ENCODE measurements at regions not wholly inside any gene's neighbourhood (a gene's known extent, or its start where the extent isn't known, plus 50 kb on each side); places are given as distances from the start of the nearest gene placed in this dataset.

GRCh38 chr6:47908271-47908670 lies 126.4 kb downstream of the OPN5 start:
- Mint-ChIP-seq H3K9me3 (ENCODE audit: unreplicated experiment) (no peaks in the 10 kb centered on the region), H3K4me3 (ENCODE audit: unreplicated experiment) (no peak overlapping the region), H3K36me3 (ENCODE audit: insufficient read depth, unreplicated experiment) (no peaks in the 10 kb centered on the region), H3K27me3 (ENCODE audit: insufficient read depth, unreplicated experiment) (peaks cover 11% of the 10 kb centered on the region), H3K27ac (ENCODE audit: unreplicated experiment) (no peak overlapping the region), H3K4me1 (ENCODE audit: low read depth, unreplicated experiment) (no peaks in the 10 kb centered on the region)
- Histone ChIP-seq H3K9me3 (no peaks in the 10 kb centered on the region), H3K4me3 (ENCODE audit: low read depth, low read length) (no peak overlapping the region), H3K27me3 (replicated peaks; ENCODE audit: control insufficient read depth, insufficient read depth, low read length) (no peaks in the 10 kb centered on the region; the same call in 1 of the 2 replicates), H3K36me3 (ENCODE audit: control insufficient read depth, insufficient read depth, low read length) (no peaks in the 10 kb centered on the region), H3K4me1 (no peaks in the 10 kb centered on the region)
- POLR2A ChIA-PET: no interaction called here
- intact Hi-C loops (cut with micrococcal nuclease; ENCODE audit: unreplicated experiment): no loop called here
- BruUV-seq (replicated peaks): no TSS peak
- CTCF ChIA-PET: no interaction called here
- no peak for TF ChIP-seq CTCF (IDR thresholded peaks at IDR 0.05; ENCODE audit: insufficient read depth in 1 of 2, low read depth in 1 of 2, low read length in 1 of 2, severe bottlenecking in 1 of 2, unreplicated experiment in 1 of 2)
- no peak for DNase-seq

GRCh38 chr6:47905717-47906116 lies 123.9 kb downstream of the OPN5 start:
- BruUV-seq (replicated peaks): no TSS peak
- POLR2A ChIA-PET: no interaction called here
- Histone ChIP-seq H3K4me1 (no peaks in the 10 kb centered on the region), H3K9me3 (no peaks in the 10 kb centered on the region), H3K4me3 (ENCODE audit: low read depth, low read length) (no peak overlapping the region), H3K36me3 (ENCODE audit: control insufficient read depth, insufficient read depth, low read length) (no peaks in the 10 kb centered on the region), H3K27me3 (replicated peaks; ENCODE audit: control insufficient read depth, insufficient read depth, low read length) (no peaks in the 10 kb centered on the region; the same call in 1 of the 2 replicates)
- no peak for TF ChIP-seq CTCF (IDR thresholded peaks at IDR 0.05; ENCODE audit: insufficient read depth in 1 of 2, low read depth in 1 of 2, low read length in 1 of 2, severe bottlenecking in 1 of 2, unreplicated experiment in 1 of 2)
- no peaks in the 10 kb centered on the region for H3K36me3 Mint-ChIP-seq (ENCODE audit: insufficient read depth, unreplicated experiment)
- no peaks in the 10 kb centered on the region for H3K9me3 Mint-ChIP-seq (ENCODE audit: unreplicated experiment)
- CTCF ChIA-PET: no interaction called here
- no peak overlapping the region for H3K4me3 Mint-ChIP-seq (ENCODE audit: unreplicated experiment)
- no peak overlapping the region for H3K27ac Mint-ChIP-seq (ENCODE audit: unreplicated experiment)
- DNase-seq: no peak
- peaks cover 8% of the 10 kb centered on the region for H3K27me3 Mint-ChIP-seq (ENCODE audit: insufficient read depth, unreplicated experiment)
- no peaks in the 10 kb centered on the region for H3K4me1 Mint-ChIP-seq (ENCODE audit: low read depth, unreplicated experiment)
- intact Hi-C loops (cut with micrococcal nuclease; ENCODE audit: unreplicated experiment): no loop called here

GRCh38 chr6:47897247-47897646 lies 115.4 kb downstream of the OPN5 start:
- H3K27me3 Mint-ChIP-seq (ENCODE audit: insufficient read depth, unreplicated experiment): peaks cover 7% of the 10 kb centered on the region
- Histone ChIP-seq H3K9me3 (no peaks in the 10 kb centered on the region), H3K27me3 (replicated peaks; ENCODE audit: control insufficient read depth, insufficient read depth, low read length) (no peaks in the 10 kb centered on the region; the same call in 1 of the 2 replicates), H3K4me3 (ENCODE audit: low read depth, low read length) (no peak overlapping the region), H3K4me1 (no peaks in the 10 kb centered on the region), H3K36me3 (ENCODE audit: control insufficient read depth, insufficient read depth, low read length) (no peaks in the 10 kb centered on the region)
- TF ChIP-seq CTCF (IDR thresholded peaks at IDR 0.05; ENCODE audit: insufficient read depth in 1 of 2, low read depth in 1 of 2, low read length in 1 of 2, severe bottlenecking in 1 of 2, unreplicated experiment in 1 of 2): no peak
- no peak overlapping the region for H3K4me3 Mint-ChIP-seq (ENCODE audit: unreplicated experiment)
- H3K27ac Mint-ChIP-seq (ENCODE audit: unreplicated experiment): no peak overlapping the region
- no peaks in the 10 kb centered on the region for H3K9me3 Mint-ChIP-seq (ENCODE audit: unreplicated experiment)
- intact Hi-C loops (cut with micrococcal nuclease; ENCODE audit: unreplicated experiment): no loop called here
- H3K4me1 Mint-ChIP-seq (ENCODE audit: low read depth, unreplicated experiment): no peaks in the 10 kb centered on the region
- DNase-seq: no peak
- BruUV-seq (replicated peaks): no TSS peak
- ChIA-PET CTCF (interaction anchor here (0.6 kb wide), 1 partner anchor 484 kb away, joined by 3 read pairs; no protein-coding TSS in a partner anchor), POLR2A (interaction anchor here (0.6 kb wide), 1 partner anchor 12 kb away, joined by 3 read pairs; no protein-coding TSS in a partner anchor)
- no peaks in the 10 kb centered on the region for H3K36me3 Mint-ChIP-seq (ENCODE audit: insufficient read depth, unreplicated experiment)

Data from Caco-2 (cell line).